ENCODE measurements at regions not wholly inside any gene's neighbourhood (a gene's known extent, or its start where the extent isn't known, plus 50 kb on each side); places are given as distances from the start of the nearest gene placed in this dataset.

- Histone ChIP-seq H3K27me3 (ENCODE audit: insufficient read depth, low read length, poor library complexity) (no peaks in the 10 kb centered on the region), H3K9me3 (ENCODE audit: insufficient read depth, low read length, severe bottlenecking) (no peaks in the 10 kb centered on the region), H2AFZ (ENCODE audit: low read depth, low read length) (no peak overlapping the region), H3K4me2 (ENCODE audit: insufficient read depth, low read length) (no peak overlapping the region), H4K20me1 (ENCODE audit: insufficient read depth, low read length) (no peaks in the 10 kb centered on the region), H3K9ac (ENCODE audit: low read depth, low read length) (no peak overlapping the region), H3K4me1 (ENCODE audit: insufficient read depth, low read length) (no peaks in the 10 kb centered on the region), H3K36me3 (ENCODE audit: insufficient read depth, low read length) (no peaks in the 10 kb centered on the region), H3K4me3 (ENCODE audit: low read depth in 1 of 2, low read length in 2 of 2) (no peak overlapping the region), H3K79me2 (ENCODE audit: insufficient read depth, low read length) (no peaks in the 10 kb centered on the region), H3K27ac (ENCODE audit: low read length) (no peak overlapping the region)
- no peak for TF ChIP-seq EZH2 (IDR thresholded peaks at IDR 0.05; ENCODE audit: borderline replicate concordance, low read depth, low read length, severe bottlenecking)
- no peak for TF ChIP-seq CTCF (IDR thresholded peaks at IDR 0.05; ENCODE audit: borderline replicate concordance, extremely low read depth, low read length, poor library complexity, severe bottlenecking)
- no peak for ATAC-seq (ENCODE audit: insufficient read depth, low read depth)
- no peak for DNase-seq
Measured at GRCh38 chr4:181784881-181785280, 458.3 kb upstream of the TENM3 start.

GRCh38 chr4:181792641-181793040, 450.6 kb upstream of the TENM3 start:
- no peak overlapping the region for H2AFZ ChIP-seq (ENCODE audit: low read depth, low read length)
- no peak for ATAC-seq (ENCODE audit: insufficient read depth, low read depth)
- no peak overlapping the region for H3K4me3 ChIP-seq (ENCODE audit: low read depth in 1 of 2, low read length in 2 of 2)
- no peaks in the 10 kb centered on the region for H4K20me1 ChIP-seq (ENCODE audit: insufficient read depth, low read length)
- no peak overlapping the region for H3K27ac ChIP-seq (ENCODE audit: low read length)
- no peak for TF ChIP-seq EZH2 (IDR thresholded peaks at IDR 0.05; ENCODE audit: borderline replicate concordance, low read depth, low read length, severe bottlenecking)
- no peaks in the 10 kb centered on the region for H3K79me2 ChIP-seq (ENCODE audit: insufficient read depth, low read length)
- DNase-seq: no peak
- H3K4me1 ChIP-seq (ENCODE audit: insufficient read depth, low read length): no peaks in the 10 kb centered on the region
- peaks cover 12% of the 10 kb centered on the region for H3K9me3 ChIP-seq (ENCODE audit: insufficient read depth, low read length, severe bottlenecking)
- H3K9ac ChIP-seq (ENCODE audit: low read depth, low read length): no peak overlapping the region
- no peaks in the 10 kb centered on the region for H3K27me3 ChIP-seq (ENCODE audit: insufficient read depth, low read length, poor library complexity)
- H3K4me2 ChIP-seq (ENCODE audit: insufficient read depth, low read length): no peak overlapping the region
- H3K36me3 ChIP-seq (ENCODE audit: insufficient read depth, low read length): no peaks in the 10 kb centered on the region

GRCh38 chr4:181793096-181793495, 450.1 kb upstream of the TENM3 start:
- Histone ChIP-seq H3K36me3 (ENCODE audit: insufficient read depth, low read length) (no peaks in the 10 kb centered on the region), H3K79me2 (ENCODE audit: insufficient read depth, low read length) (no peaks in the 10 kb centered on the region), H3K27ac (ENCODE audit: low read length) (no peak overlapping the region), H3K4me2 (ENCODE audit: insufficient read depth, low read length) (no peak overlapping the region), H3K4me1 (ENCODE audit: insufficient read depth, low read length) (no peaks in the 10 kb centered on the region), H2AFZ (ENCODE audit: low read depth, low read length) (no peak overlapping the region), H3K4me3 (ENCODE audit: low read depth in 1 of 2, low read length in 2 of 2) (no peak overlapping the region), H4K20me1 (ENCODE audit: insufficient read depth, low read length) (no peaks in the 10 kb centered on the region), H3K9me3 (ENCODE audit: insufficient read depth, low read length, severe bottlenecking) (peaks cover 12% of the 10 kb centered on the region), H3K27me3 (ENCODE audit: insufficient read depth, low read length, poor library complexity) (no peaks in the 10 kb centered on the region), H3K9ac (ENCODE audit: low read depth, low read length) (no peak overlapping the region)
- no peak for ATAC-seq (ENCODE audit: insufficient read depth, low read depth)
- TF ChIP-seq EZH2 (IDR thresholded peaks at IDR 0.05; ENCODE audit: borderline replicate concordance, low read depth, low read length, severe bottlenecking): no peak
- no peak for TF ChIP-seq CTCF (IDR thresholded peaks at IDR 0.05; ENCODE audit: borderline replicate concordance, extremely low read depth, low read length, poor library complexity, severe bottlenecking)
- no peak for DNase-seq

- no peak for DNase-seq
- Histone ChIP-seq H3K4me2 (ENCODE audit: insufficient read depth, low read length) (no peak overlapping the region), H2AFZ (ENCODE audit: low read depth, low read length) (no peak overlapping the region), H4K20me1 (ENCODE audit: insufficient read depth, low read length) (no peaks in the 10 kb centered on the region), H3K9ac (ENCODE audit: low read depth, low read length) (no peak overlapping the region), H3K27ac (ENCODE audit: low read length) (no peak overlapping the region), H3K9me3 (ENCODE audit: insufficient read depth, low read length, severe bottlenecking) (peaks cover 12% of the 10 kb centered on the region), H3K27me3 (ENCODE audit: insufficient read depth, low read length, poor library complexity) (no peaks in the 10 kb centered on the region), H3K36me3 (ENCODE audit: insufficient read depth, low read length) (no peaks in the 10 kb centered on the region), H3K79me2 (ENCODE audit: insufficient read depth, low read length) (no peaks in the 10 kb centered on the region), H3K4me1 (ENCODE audit: insufficient read depth, low read length) (no peaks in the 10 kb centered on the region), H3K4me3 (ENCODE audit: low read depth in 1 of 2, low read length in 2 of 2) (no peak overlapping the region)
- TF ChIP-seq EZH2 (IDR thresholded peaks at IDR 0.05; ENCODE audit: borderline replicate concordance, low read depth, low read length, severe bottlenecking) (no peak), CTCF (IDR thresholded peaks at IDR 0.05; ENCODE audit: borderline replicate concordance, extremely low read depth, low read length, poor library complexity, severe bottlenecking) (no peak)
- ATAC-seq (ENCODE audit: insufficient read depth, low read depth): no peak
Measured at GRCh38 chr4:181796502-181796901, 446.7 kb upstream of the TENM3 start.
